CD4-positive, alpha-beta T cell (primary cell): ENCODE measurements at regions not wholly inside any gene's neighbourhood (a gene's known extent, or its start where the extent isn't known, plus 50 kb on each side); places are given as distances from the start of the nearest gene placed in this dataset.

Experiments used
- ATAC-seq: fragments of 200-7000 bp; cut with Tn5 transposase; one replicate; pipeline ENCODE4 v1.10.0; 2022; ENCODE audit warnings: mild to moderate bottlenecking; ENCODE audit not compliant: poor library complexity
- CTCF ChIA-PET: fragments of 350-600 bp; sonication (Branson Sonifier 250); formaldehyde crosslinking; loops from one replicate; lab custom pipeline; 2021; ENCODE audit warnings: antibody characterized with exemption, inconsistent platforms; lab: Charles Lee
- POLR2A ChIA-PET: fragments of 350-600 bp; sonication (Branson Sonifier 250); formaldehyde crosslinking; loops from one replicate; lab custom pipeline; 2021; ENCODE audit warnings: antibody characterized with exemption, inconsistent platforms; lab: Charles Lee
- DNase-seq, 14 experiments: peaks; one replicate each; pipeline ENCODE4 v3.0.0-alpha.2; 2013 to 2020; ENCODE audit warnings: mixed read lengths in 2 of 14
- H3K27ac ChIP-seq, 2 donors: one replicate each; pipeline versions ENCODE4 v1.5.1 to v1.7.0; 2013; ENCODE audit warnings: low read length in 2 of 2, low read depth in 1 of 2, mild to moderate bottlenecking in 1 of 2
- H3K27me3 ChIP-seq, 2 experiments: 1 replicate in 1 of 2; 2 replicates in 1 of 2; pipeline versions ENCODE4 v1.6.1 to v1.7.0; 2013; ENCODE audit warnings: low read length in 2 of 2, control low read depth in 1 of 2, mild to moderate bottlenecking in 1 of 2, moderate library complexity in 1 of 2; ENCODE audit not compliant: insufficient read depth in 2 of 2, control insufficient read depth in 1 of 2
- H3K36me3 ChIP-seq: one replicate; pipeline ENCODE4 v1.6.1; 2013; ENCODE audit warnings: low read length, control low read depth; ENCODE audit not compliant: insufficient read depth
- H3K4me1 ChIP-seq: one replicate; pipeline ENCODE4 v1.6.1; 2013; ENCODE audit warnings: low read length, control low read depth; ENCODE audit not compliant: insufficient read depth
- H3K4me3 ChIP-seq: one replicate; pipeline ENCODE4 v1.5.1; 2013; ENCODE audit warnings: mild to moderate bottlenecking, low read length, moderate library complexity
- H3K9me3 ChIP-seq, 2 experiments: 1 replicate in 1 of 2; 2 replicates in 1 of 2; pipeline versions ENCODE4 v1.6.1 to v1.7.0; 2013; ENCODE audit warnings: low read length in 2 of 2, mild to moderate bottlenecking in 2 of 2, control low read depth in 1 of 2, moderate library complexity in 1 of 2; ENCODE audit not compliant: control insufficient read depth in 1 of 2, insufficient read depth in 1 of 2
- H3K27ac Mint-ChIP-seq: one replicate; pipeline ENCODE4 v1.8.0; 2020; ENCODE audit warnings: mixed read lengths
- H3K27me3 Mint-ChIP-seq: one replicate; pipeline ENCODE4 v1.8.0; 2021; ENCODE audit warnings: mixed read lengths
- H3K36me3 Mint-ChIP-seq: one replicate; pipeline ENCODE4 v1.8.0; 2021; ENCODE audit warnings: low read depth, mixed read lengths
- H3K4me1 Mint-ChIP-seq: one replicate; pipeline ENCODE4 v1.8.0; 2021; ENCODE audit warnings: low read depth, mixed read lengths
- H3K4me3 Mint-ChIP-seq: one replicate; pipeline ENCODE4 v1.8.0; 2020; ENCODE audit warnings: mild to moderate bottlenecking, mixed read lengths
- H3K9me3 Mint-ChIP-seq: one replicate; pipeline ENCODE4 v1.8.0; 2020; ENCODE audit warnings: mixed read lengths
- CTCF ChIP-seq: fragments of 200-600 bp; IDR thresholded peaks from one replicate; pipeline ENCODE4 v1.8.0; 2022; ENCODE audit warnings: antibody characterized with exemption, mild to moderate bottlenecking
- intact Hi-C, 2 experiments: fragments of 100-400 bp; cut with DNase I in 1 of 2; cut with micrococcal nuclease in 1 of 2; formaldehyde crosslinking; loops; one replicate each; pipeline versions ENCODE4 v1.15.1 to v1.9.0; 2023 to 2025; cut with DNase I, micrococcal nuclease

- TF ChIP-seq CTCF = no peak
- H3K27ac Mint-ChIP-seq = no peak overlapping the region
- H3K36me3 ChIP-seq = no peaks in the 10 kb centered on the region
- H3K4me1 ChIP-seq = no peaks in the 10 kb centered on the region
- no peaks in the 10 kb centered on the region for H3K9me3 ChIP-seq
- H3K27ac ChIP-seq = no peak overlapping the region
- no peaks in the 10 kb centered on the region for H3K4me1 Mint-ChIP-seq
- no peaks in the 10 kb centered on the region for H3K27me3 Mint-ChIP-seq
- CTCF ChIA-PET = no interaction called here
- ATAC-seq = no peak
- no peaks in the 10 kb centered on the region for H3K9me3 Mint-ChIP-seq
- POLR2A ChIA-PET = no interaction called here
- H3K4me3 ChIP-seq = no peak overlapping the region
- intact Hi-C loops = no loop called here
- H3K4me3 Mint-ChIP-seq = no peak overlapping the region
- H3K27me3 ChIP-seq = no peaks in the 10 kb centered on the region
- no peaks in the 10 kb centered on the region for H3K36me3 Mint-ChIP-seq
- DNase-seq = no peak
These were observed 57.4 kb upstream of the CITED4 start for GRCh38 chr1:40919475-40920011.

- Mint-ChIP-seq H3K4me3 (no peak overlapping the region), H3K36me3 (no peaks in the 10 kb centered on the region), H3K27me3 (no peaks in the 10 kb centered on the region), H3K9me3 (no peaks in the 10 kb centered on the region), H3K4me1 (no peaks in the 10 kb centered on the region), H3K27ac (no peak overlapping the region)
- no peak for TF ChIP-seq CTCF
- H3K4me1 ChIP-seq = no peaks in the 10 kb centered on the region
- CTCF ChIA-PET = interaction anchor here (0.7 kb wide), 1 partner anchor 24 kb away, joined by 3 read pairs; no protein-coding TSS in a partner anchor
- no peaks in the 10 kb centered on the region for H3K9me3 ChIP-seq
- no peak overlapping the region for H3K27ac ChIP-seq
- POLR2A ChIA-PET = no interaction called here
- intact Hi-C loops = no loop called here
- no peak overlapping the region for H3K4me3 ChIP-seq
- no peaks in the 10 kb centered on the region for H3K27me3 ChIP-seq
- DNase-seq (no peak), ATAC-seq (no peak)
- no peaks in the 10 kb centered on the region for H3K36me3 ChIP-seq
These were observed 58.0 kb upstream of the CTPS1 start for GRCh38 chr1:40921522-40921921.

- CTCF ChIA-PET = no interaction called here
- intact Hi-C loops = no loop called here
- H3K9me3 ChIP-seq = no peaks in the 10 kb centered on the region
These were observed 57.4 kb upstream of the CTPS1 start for GRCh38 chr1:40921981-40922677.

More at GRCh38 chr1:40921981-40922677, 57.4 kb upstream of the CTPS1 start:
- H3K27me3 Mint-ChIP-seq = no peaks in the 10 kb centered on the region
- TF ChIP-seq CTCF = no peak
- no peaks in the 10 kb centered on the region for H3K4me1 ChIP-seq
- no peak overlapping the region for H3K4me3 Mint-ChIP-seq
- no peak for ATAC-seq
- no peaks in the 10 kb centered on the region for H3K27me3 ChIP-seq
- no peaks in the 10 kb centered on the region for H3K9me3 Mint-ChIP-seq
- no peaks in the 10 kb centered on the region for H3K36me3 Mint-ChIP-seq
- H3K4me3 ChIP-seq = no peak overlapping the region
- no peak overlapping the region for H3K27ac Mint-ChIP-seq
- no peaks in the 10 kb centered on the region for H3K36me3 ChIP-seq
- POLR2A ChIA-PET = no interaction called here
- no peak for DNase-seq
- H3K4me1 Mint-ChIP-seq = no peaks in the 10 kb centered on the region
- H3K27ac ChIP-seq = no peak overlapping the region
